ENCODE measurements at regions not wholly inside any gene's neighbourhood (a gene's known extent, or its start where the extent isn't known, plus 50 kb on each side); places are given as distances from the start of the nearest gene placed in this dataset.

DNA sequence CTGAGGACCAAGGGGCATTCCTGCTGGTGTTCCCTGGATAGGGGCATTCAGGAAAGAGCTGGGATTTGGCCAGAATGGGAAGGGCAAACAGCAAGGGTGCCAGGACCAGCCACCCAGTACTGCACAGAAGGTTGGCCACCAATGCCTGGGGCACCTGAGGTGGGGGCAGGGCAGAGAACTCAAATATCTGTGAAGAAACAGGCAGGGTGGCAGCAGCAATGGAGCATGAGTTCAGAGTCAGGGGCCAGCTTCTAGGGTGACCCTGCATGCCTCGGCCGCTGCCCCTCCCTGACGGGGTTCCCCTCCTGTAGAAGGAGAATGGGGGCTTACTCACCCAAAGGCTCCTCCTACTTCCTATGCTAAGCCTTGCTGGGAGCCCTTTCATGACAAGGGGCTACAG is 79.3 kb upstream of the SHANK2 start:
- no peak for TF ChIP-seq POLR2A (IDR thresholded peaks at IDR 0.05)
- TF ChIP-seq, protein P1, sequence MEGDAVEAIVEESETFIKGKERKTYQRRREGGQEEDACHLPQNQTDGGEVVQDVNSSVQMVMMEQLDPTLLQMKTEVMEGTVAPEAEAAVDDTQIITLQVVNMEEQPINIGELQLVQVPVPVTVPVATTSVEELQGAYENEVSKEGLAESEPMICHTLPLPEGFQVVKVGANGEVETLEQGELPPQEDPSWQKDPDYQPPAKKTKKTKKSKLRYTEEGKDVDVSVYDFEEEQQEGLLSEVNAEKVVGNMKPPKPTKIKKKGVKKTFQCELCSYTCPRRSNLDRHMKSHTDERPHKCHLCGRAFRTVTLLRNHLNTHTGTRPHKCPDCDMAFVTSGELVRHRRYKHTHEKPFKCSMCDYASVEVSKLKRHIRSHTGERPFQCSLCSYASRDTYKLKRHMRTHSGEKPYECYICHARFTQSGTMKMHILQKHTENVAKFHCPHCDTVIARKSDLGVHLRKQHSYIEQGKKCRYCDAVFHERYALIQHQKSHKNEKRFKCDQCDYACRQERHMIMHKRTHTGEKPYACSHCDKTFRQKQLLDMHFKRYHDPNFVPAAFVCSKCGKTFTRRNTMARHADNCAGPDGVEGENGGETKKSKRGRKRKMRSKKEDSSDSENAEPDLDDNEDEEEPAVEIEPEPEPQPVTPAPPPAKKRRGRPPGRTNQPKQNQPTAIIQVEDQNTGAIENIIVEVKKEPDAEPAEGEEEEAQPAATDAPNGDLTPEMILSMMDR (IDR thresholded peaks at IDR 0.05): no peak
